ENCODE measurements at regions not wholly inside any gene's neighbourhood (a gene's known extent, or its start where the extent isn't known, plus 50 kb on each side); places are given as distances from the start of the nearest gene placed in this dataset.

DNA sequence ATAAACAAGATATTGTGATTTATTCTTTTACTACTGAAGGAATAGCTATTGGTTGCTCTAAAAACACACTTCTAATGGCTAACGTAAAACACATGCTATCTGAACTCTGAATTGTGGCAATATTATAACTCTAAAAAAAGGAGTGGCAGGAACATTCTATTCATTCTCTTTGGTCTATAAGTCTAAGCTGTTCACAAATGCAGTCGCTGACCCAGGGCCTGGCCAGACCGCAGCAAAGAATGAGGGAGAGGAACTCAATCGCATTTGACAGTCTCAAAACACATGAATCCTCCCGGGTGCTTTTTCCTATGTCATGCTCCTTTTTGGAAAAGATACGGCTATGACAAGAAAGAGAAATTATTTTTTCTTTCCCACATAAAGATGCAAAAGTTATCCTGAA lies 651.6 kb upstream of the PITX2 start:
- TF ChIP-seq, protein P1, sequence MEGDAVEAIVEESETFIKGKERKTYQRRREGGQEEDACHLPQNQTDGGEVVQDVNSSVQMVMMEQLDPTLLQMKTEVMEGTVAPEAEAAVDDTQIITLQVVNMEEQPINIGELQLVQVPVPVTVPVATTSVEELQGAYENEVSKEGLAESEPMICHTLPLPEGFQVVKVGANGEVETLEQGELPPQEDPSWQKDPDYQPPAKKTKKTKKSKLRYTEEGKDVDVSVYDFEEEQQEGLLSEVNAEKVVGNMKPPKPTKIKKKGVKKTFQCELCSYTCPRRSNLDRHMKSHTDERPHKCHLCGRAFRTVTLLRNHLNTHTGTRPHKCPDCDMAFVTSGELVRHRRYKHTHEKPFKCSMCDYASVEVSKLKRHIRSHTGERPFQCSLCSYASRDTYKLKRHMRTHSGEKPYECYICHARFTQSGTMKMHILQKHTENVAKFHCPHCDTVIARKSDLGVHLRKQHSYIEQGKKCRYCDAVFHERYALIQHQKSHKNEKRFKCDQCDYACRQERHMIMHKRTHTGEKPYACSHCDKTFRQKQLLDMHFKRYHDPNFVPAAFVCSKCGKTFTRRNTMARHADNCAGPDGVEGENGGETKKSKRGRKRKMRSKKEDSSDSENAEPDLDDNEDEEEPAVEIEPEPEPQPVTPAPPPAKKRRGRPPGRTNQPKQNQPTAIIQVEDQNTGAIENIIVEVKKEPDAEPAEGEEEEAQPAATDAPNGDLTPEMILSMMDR (optimal IDR thresholded peaks at IDR 0.05 in 1 of 3, IDR thresholded peaks at IDR 0.05 in 1 of 3, conservative IDR thresholded peaks at IDR 0.05 in 1 of 3; ENCODE audit: extremely low read depth in 1 of 3, insufficient read depth in 2 of 3, low read length in 3 of 3): no peak
- no peak for TF ChIP-seq EZH2 (IDR thresholded peaks at IDR 0.05; ENCODE audit: low read length)

Measured in keratinocyte (primary cell).